ENCODE measurements at regions not wholly inside any gene's neighbourhood (a gene's known extent, or its start where the extent isn't known, plus 50 kb on each side); places are given as distances from the start of the nearest gene placed in this dataset.
"Not testable (repeated sequence)": the region's sequence is repeated elsewhere in the genome, so short reads cannot be mapped to it uniquely, and the experiment has no call there.

- FAIRE-seq (no peak), DNase-seq (ENCODE audit: low spot score in 2 of 2) (no peak)
Measured at GRCh38 chr12:131192951-131193350, 239.2 kb downstream of the ADGRD1 start.

DNA sequence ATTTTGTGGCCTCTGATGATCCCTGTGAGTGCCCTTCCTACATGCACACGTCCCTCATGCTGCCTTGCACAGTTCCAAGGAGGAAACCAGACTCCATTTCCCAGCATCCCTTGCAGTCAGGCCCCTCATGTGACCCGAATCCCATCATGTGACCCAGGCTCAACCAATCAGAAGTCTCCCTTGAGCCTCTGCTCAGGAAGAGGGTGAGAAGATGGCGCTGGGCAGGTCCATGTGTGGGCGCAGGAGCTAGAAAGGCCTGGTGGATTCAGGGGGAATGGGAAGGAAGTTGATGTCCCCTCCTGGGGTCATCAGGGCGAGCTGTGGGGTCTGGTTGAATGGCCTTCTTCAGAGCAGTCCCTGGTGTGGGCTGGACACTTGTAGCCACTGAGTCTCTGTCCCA lies 240.5 kb downstream of the ADGRD1 start:
- DNase-seq (ENCODE audit: low spot score in 2 of 2) (no peak), FAIRE-seq (no peak)

- FAIRE-seq (no peak), DNase-seq (ENCODE audit: low spot score in 2 of 2) (no peak)
Measured at GRCh38 chr12:131195796-131196195, 242.1 kb downstream of the ADGRD1 start.

- FAIRE-seq (no peak), DNase-seq (ENCODE audit: low spot score in 2 of 2) (no peak)
Measured at GRCh38 chr12:131196220-131196619, 242.5 kb downstream of the ADGRD1 start.

GRCh38 chr12:131197490-131197889 lies 243.8 kb downstream of the ADGRD1 start:
- FAIRE-seq = no peak
- DNase-seq (ENCODE audit: low spot score in 2 of 2) = no peak

- no peak for FAIRE-seq
Measured at GRCh38 chr12:131199221-131199620, 245.5 kb downstream of the ADGRD1 start.

DNA sequence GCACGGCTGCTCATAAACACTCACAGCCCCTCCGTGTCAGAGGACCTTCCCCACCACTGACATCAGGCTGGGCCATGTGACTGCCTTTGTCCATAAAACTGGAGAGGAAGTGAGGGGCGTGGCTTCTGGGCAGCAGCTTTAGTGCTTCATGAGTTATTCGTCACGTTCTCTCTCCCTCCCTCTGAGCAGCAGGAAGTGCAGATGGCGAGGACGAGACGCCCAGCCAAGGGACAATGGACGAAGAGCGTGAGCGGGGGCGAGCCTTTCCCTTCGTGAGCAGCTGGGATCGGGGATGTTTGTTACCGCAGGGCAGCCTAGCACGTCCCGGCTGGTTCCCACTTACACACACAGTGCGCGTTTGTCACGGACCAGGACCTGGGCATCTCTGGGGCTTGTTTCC lies 248.2 kb downstream of the ADGRD1 start:
- FAIRE-seq; DNase-seq (ENCODE audit: low spot score in 2 of 2): not testable (repeated sequence)

More at GRCh38 chr12:131199221-131199620, 245.5 kb downstream of the ADGRD1 start:
- DNase-seq (ENCODE audit: low spot score in 2 of 2) = no peak

GRCh38 chr12:131202592-131203378 lies 249.1 kb downstream of the ADGRD1 start:
- DNase-seq (ENCODE audit: low spot score in 2 of 2) = no peak
- FAIRE-seq = no peak

- DNase-seq (ENCODE audit: low spot score in 2 of 2) (no peak), FAIRE-seq (no peak)
Measured at GRCh38 chr12:131203666-131204415, 250.1 kb downstream of the ADGRD1 start.

DNA sequence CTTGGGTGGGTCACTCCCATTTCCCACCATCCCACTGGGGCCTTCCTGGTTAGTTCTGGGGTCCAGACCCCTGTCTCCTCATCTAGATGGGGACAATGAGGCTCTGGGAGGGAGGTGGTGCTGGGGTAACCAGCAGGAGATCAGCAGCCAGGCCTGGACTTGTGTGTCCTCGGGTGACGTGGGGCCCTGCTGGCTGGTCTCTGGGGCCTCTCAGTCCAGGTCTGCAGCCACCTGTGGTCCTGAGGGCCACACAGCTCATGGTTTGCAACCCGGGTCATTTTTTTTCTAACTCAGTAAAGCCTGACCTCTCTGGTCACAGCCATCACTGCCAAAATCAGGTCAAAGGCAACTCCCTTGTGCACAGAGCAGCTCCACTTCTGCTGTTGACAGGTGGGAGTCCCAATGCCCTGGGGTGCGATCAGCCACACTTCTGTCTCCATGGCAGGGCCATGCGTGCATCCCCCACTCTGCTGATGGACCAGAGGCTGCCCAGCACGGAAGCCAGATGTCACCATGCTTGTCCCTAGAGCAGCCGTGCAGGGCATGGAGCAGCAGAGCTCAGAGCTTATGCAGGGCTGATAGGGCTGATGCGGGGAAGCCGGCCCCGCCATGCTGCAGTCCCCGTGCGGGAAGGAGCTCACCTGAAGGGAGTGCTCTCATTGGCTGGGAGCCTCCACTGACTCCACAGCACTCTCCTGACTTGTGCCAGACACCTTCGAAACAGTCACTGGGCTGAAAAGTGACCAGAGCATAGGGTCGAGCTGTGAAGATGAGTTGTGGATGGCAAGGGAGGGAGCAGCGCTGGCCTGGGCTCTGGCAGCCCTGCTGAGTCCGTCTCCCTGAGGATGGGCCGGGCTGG lies 250.9 kb downstream of the ADGRD1 start:
- DNase-seq (ENCODE audit: low spot score in 2 of 2) (no peak), FAIRE-seq (no peak)

DNA sequence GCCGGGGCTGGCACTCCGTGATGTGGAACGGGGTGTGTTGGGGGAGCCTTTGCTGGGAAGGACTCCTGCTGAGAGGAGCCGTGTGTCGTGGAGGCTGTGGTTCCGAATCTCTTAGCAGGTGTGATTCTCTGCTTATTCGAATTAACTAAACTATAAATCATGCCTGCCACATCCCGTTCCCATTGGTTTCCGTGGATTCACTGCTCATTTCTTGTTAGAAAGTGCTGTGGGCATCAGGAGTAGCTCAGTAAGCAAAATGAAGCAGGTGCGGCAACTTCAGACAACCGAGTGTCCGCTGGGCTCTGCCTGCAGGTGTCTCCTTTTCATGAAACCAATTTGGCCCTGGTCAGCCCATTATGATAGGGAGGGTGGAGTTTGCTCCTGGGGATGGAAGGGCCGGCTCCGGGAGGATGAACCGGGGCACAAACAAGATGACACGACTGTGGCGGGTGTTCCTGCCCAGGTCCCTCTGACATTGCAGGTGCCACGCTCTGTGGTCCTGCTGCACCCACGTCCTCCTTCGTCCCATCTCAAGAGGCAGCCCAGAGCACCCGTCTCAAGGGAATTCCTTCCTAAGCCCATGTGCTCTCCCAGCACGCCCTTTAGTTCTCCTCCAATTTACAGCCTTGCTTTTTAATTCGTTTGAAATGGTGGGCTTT lies 251.7 kb downstream of the ADGRD1 start:
- DNase-seq (ENCODE audit: low spot score in 2 of 2); FAIRE-seq: not testable (repeated sequence)

- DNase-seq (ENCODE audit: low spot score in 2 of 2); FAIRE-seq: not testable (repeated sequence)
Measured at GRCh38 chr12:131206630-131207299, 253.1 kb downstream of the ADGRD1 start.

DNA sequence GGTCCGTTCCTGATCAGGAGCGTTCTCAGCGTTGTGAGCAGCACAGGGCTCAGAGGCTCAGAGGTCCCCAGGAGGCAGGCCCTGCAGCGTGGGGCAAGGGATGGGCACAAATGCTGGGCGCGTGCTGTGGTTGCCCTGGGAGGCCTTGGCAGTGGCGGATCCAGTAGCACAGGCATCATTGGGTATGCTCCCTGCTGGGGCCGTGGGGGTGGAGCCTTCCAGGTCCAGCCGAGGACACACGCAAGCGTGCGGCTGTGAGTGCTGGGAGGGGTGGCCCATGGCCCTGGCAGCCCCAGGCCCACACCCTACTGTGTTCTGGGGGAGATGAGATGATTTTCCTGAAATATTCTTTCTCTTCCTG lies 253.6 kb downstream of the ADGRD1 start:
- not testable (repeated sequence) for DNase-seq (ENCODE audit: low spot score in 2 of 2); FAIRE-seq

- not testable (repeated sequence) for DNase-seq (ENCODE audit: low spot score in 2 of 2); FAIRE-seq
Measured at GRCh38 chr12:131207841-131208240, 254.1 kb downstream of the ADGRD1 start.

- DNase-seq (ENCODE audit: low spot score in 2 of 2) (no peak), FAIRE-seq (no peak)
Measured at GRCh38 chr12:131208425-131208824, 254.7 kb downstream of the ADGRD1 start.

- DNase-seq (ENCODE audit: low spot score in 2 of 2) (no peak), FAIRE-seq (no peak)
Measured at GRCh38 chr12:131209082-131210070, 255.7 kb downstream of the ADGRD1 start.

DNA sequence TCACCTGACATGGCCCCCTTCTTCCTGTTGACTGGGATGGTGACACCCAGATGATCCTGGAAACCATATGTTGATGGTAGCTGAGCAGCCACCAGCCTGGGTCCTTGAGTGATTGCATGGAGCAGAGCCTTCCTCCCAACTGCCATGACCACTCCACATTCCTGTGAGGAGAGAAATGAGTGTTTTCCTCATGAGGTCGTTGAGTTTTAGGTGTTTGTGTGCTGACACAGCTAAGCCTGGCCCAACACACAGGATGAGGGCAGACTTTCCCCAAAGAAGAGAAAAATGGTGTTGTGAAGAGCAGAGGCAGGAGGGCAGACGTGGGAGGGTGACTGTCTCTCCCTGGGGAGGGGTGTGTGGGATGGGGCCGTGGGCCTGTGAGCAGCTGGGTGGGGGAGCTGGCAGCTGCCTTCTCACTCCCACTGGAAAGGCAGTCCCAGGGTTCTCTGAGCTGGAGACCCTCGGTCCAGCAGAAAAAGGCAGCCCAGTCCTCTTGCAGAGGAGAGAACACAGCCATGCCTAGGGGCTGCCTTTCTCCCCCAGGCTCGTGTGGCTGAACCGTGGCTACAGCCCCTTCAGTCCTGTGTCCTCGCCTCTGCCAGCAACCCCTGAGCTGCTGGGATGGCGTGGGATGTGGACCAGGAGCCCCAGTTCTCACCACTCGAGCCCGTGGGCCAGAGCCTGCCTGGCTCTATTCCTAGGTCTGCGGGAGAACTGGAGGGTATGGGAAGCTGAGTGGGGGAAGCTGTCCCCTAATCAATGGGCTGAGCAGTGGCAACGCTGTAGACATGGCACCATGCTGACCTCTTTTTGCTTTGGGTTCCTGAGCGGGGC lies 257.0 kb downstream of the ADGRD1 start:
- FAIRE-seq (no peak), DNase-seq (ENCODE audit: low spot score in 2 of 2) (no peak)
